ENCODE measurements at regions not wholly inside any gene's neighbourhood (a gene's known extent, or its start where the extent isn't known, plus 50 kb on each side); places are given as distances from the start of the nearest gene placed in this dataset.

- no peaks in the 10 kb centered on the region for H3K36me3 ChIP-seq (replicated peaks in 1 of 2; ENCODE audit: control extremely low read depth in 1 of 2, control insufficient read depth in 1 of 2, extremely low read depth in 1 of 2, insufficient read depth in 2 of 2, low read length in 1 of 2)
- no peak overlapping the region for H3K27ac ChIP-seq (ENCODE audit: low read length in 2 of 2)
- H3K4me1 ChIP-seq (ENCODE audit: control insufficient read depth in 2 of 2, insufficient read depth in 2 of 2, low read length in 2 of 2) = peaks cover 0 to 8% of the 10 kb centered on the region in 2 donors
- H3K4me2 ChIP-seq (replicated peaks; ENCODE audit: low read depth, low read length, poor library complexity, severe bottlenecking) = no peak overlapping the region
- no peak overlapping the region for H3K4me3 ChIP-seq (ENCODE audit: control extremely low read depth in 1 of 5, extremely low read depth in 1 of 5, insufficient read depth in 1 of 5, low read depth in 2 of 5, low read length in 4 of 5)
- intact Hi-C loops (cut with micrococcal nuclease) = no loop called here
- H2AFZ ChIP-seq (ENCODE audit: insufficient read depth, low read depth, low read length, poor library complexity, severe bottlenecking) = no peak overlapping the region
- no peak overlapping the region for H3K4me3 Mint-ChIP-seq
- no peak overlapping the region for H3K27ac Mint-ChIP-seq
- H3K9ac ChIP-seq (ENCODE audit: low read length) = no peak overlapping the region
- DNase-seq (no peak), ATAC-seq (ENCODE audit: low read depth) (no peak)
- H3K27me3 Mint-ChIP-seq = peaks cover 10% of the 10 kb centered on the region
- ChIA-PET POLR2A (no interaction called here), CTCF (no interaction called here)
- H3K9me3 Mint-ChIP-seq (ENCODE audit: insufficient read depth) = no peaks in the 10 kb centered on the region
- no peaks in the 10 kb centered on the region for H4K20me1 ChIP-seq (ENCODE audit: control insufficient read depth, insufficient read depth, low read length, poor library complexity, severe bottlenecking)
- no peaks in the 10 kb centered on the region for H3K27me3 ChIP-seq (replicated peaks in 1 of 4; ENCODE audit: control extremely low read depth in 1 of 4, control insufficient read depth in 3 of 4, insufficient read depth in 4 of 4, low read length in 3 of 4)
- no peaks in the 10 kb centered on the region for H3K79me2 ChIP-seq (ENCODE audit: control insufficient read depth, insufficient read depth, low read length)
- 86% methylated on average over 3 of the region's 5 CpGs for WGBS (ENCODE audit: insufficient coverage)
- no peak for TF ChIP-seq EZH2 (IDR thresholded peaks at IDR 0.05; ENCODE audit: borderline replicate concordance, insufficient read depth, low read depth, low read length, poor library complexity, severe bottlenecking)
- H3K9me3 ChIP-seq (ENCODE audit: control extremely low read depth in 1 of 3, control insufficient read depth in 2 of 3, insufficient read depth in 1 of 3, low read length in 2 of 3) = no peaks in the 10 kb centered on the region
- H3K4me1 Mint-ChIP-seq = peaks cover 15% of the 10 kb centered on the region
Measured at GRCh38 chr20:24385547-24385946, 83.9 kb upstream of the SYNDIG1 start.

GRCh38 chr20:24384865-24385264 is 84.6 kb upstream of the SYNDIG1 start:
- Histone ChIP-seq H4K20me1 (ENCODE audit: control insufficient read depth, insufficient read depth, low read length, poor library complexity, severe bottlenecking) (no peaks in the 10 kb centered on the region), H3K9me3 (ENCODE audit: control extremely low read depth in 1 of 3, control insufficient read depth in 2 of 3, insufficient read depth in 1 of 3, low read length in 2 of 3) (no peaks in the 10 kb centered on the region), H3K9ac (ENCODE audit: low read length) (no peak overlapping the region), H2AFZ (ENCODE audit: insufficient read depth, low read depth, low read length, poor library complexity, severe bottlenecking) (no peak overlapping the region), H3K27ac (ENCODE audit: low read length in 2 of 2) (no peak overlapping the region), H3K36me3 (replicated peaks in 1 of 2; ENCODE audit: control extremely low read depth in 1 of 2, control insufficient read depth in 1 of 2, extremely low read depth in 1 of 2, insufficient read depth in 2 of 2, low read length in 1 of 2) (no peaks in the 10 kb centered on the region), H3K4me1 (ENCODE audit: control insufficient read depth in 2 of 2, insufficient read depth in 2 of 2, low read length in 2 of 2) (peaks cover 0 to 8% of the 10 kb centered on the region in 2 donors), H3K4me2 (replicated peaks; ENCODE audit: low read depth, low read length, poor library complexity, severe bottlenecking) (no peak overlapping the region), H3K4me3 (ENCODE audit: control extremely low read depth in 1 of 5, extremely low read depth in 1 of 5, insufficient read depth in 1 of 5, low read depth in 2 of 5, low read length in 4 of 5) (no peak overlapping the region), H3K79me2 (ENCODE audit: control insufficient read depth, insufficient read depth, low read length) (no peaks in the 10 kb centered on the region), H3K27me3 (replicated peaks in 1 of 4; ENCODE audit: control extremely low read depth in 1 of 4, control insufficient read depth in 3 of 4, insufficient read depth in 4 of 4, low read length in 3 of 4) (no peaks in the 10 kb centered on the region)
- CTCF ChIA-PET = no interaction called here
- peaks cover 9% of the 10 kb centered on the region for H3K4me1 Mint-ChIP-seq
- WGBS (ENCODE audit: insufficient coverage) = 95% methylated on average over 4 of the region's 5 CpGs
- H3K4me3 Mint-ChIP-seq = no peak overlapping the region
- H3K27ac Mint-ChIP-seq = no peak overlapping the region
- intact Hi-C loops (cut with micrococcal nuclease) = no loop called here
- H3K27me3 Mint-ChIP-seq = peaks cover 12% of the 10 kb centered on the region
- no peak for DNase-seq
- ATAC-seq (ENCODE audit: low read depth) = no peak
- no peaks in the 10 kb centered on the region for H3K9me3 Mint-ChIP-seq (ENCODE audit: insufficient read depth)
- POLR2A ChIA-PET = no interaction called here
- TF ChIP-seq CTCF (IDR thresholded peaks at IDR 0.05) (no peak), EZH2 (IDR thresholded peaks at IDR 0.05; ENCODE audit: borderline replicate concordance, insufficient read depth, low read depth, low read length, poor library complexity, severe bottlenecking) (no peak)
